NCI-H146 treated with DMSO at 0.1 percent for 48 hours (cell line): ENCODE measurements at regions not wholly inside any gene's neighbourhood (a gene's known extent, or its start where the extent isn't known, plus 50 kb on each side); places are given as distances from the start of the nearest gene placed in this dataset.

Source experiments
- DNase-seq: peaks from one replicate; lab custom pipeline; 2025; ENCODE audit not compliant: unreplicated experiment; lab: John Stamatoyannopoulos, UW

GRCh38 chr1:58380345-58380744, 166.2 kb downstream of the OMA1 start:
- DNase-seq, result no peak

- no peak for DNase-seq
Observed at GRCh38 chr1:58367217-58367616, 179.3 kb downstream of the OMA1 start.

GRCh38 chr1:58365328-58365727, 181.2 kb downstream of the OMA1 start:
- no peak for DNase-seq

GRCh38 chr1:58363585-58363984, 182.9 kb downstream of the OMA1 start:
- no peak for DNase-seq

GRCh38 chr1:58361134-58361533, 185.4 kb downstream of the OMA1 start:
- DNase-seq, result no peak

- DNase-seq, result peak; percentile 51
Observed at GRCh38 chr1:58358346-58358745, 188.2 kb downstream of the OMA1 start.

GRCh38 chr1:58356402-58356801, 190.1 kb downstream of the OMA1 start:
- DNase-seq, result no peak

- DNase-seq, result no peak
Observed at GRCh38 chr1:58353168-58353567, 193.4 kb downstream of the OMA1 start.

- DNase-seq, result no peak
Observed at GRCh38 chr1:58352476-58353092, 193.9 kb downstream of the OMA1 start.

GRCh38 chr1:58346036-58346355, 200.5 kb downstream of the OMA1 start:
- no peak for DNase-seq

GRCh38 chr1:58345215-58346035, 201.1 kb downstream of the OMA1 start:
- no peak for DNase-seq

- no peak for DNase-seq
Observed at GRCh38 chr1:58340185-58340584, 206.3 kb downstream of the OMA1 start.

GRCh38 chr1:58338081-58338480, 208.4 kb downstream of the OMA1 start:
- DNase-seq, result no peak

- no peak for DNase-seq
Observed at GRCh38 chr1:58333511-58333910, 213.0 kb downstream of the OMA1 start.

- no peak for DNase-seq
Observed at GRCh38 chr1:58331156-58331555, 215.4 kb downstream of the OMA1 start.

GRCh38 chr1:58325866-58326265, 220.7 kb downstream of the OMA1 start:
- no peak for DNase-seq

- no peak for DNase-seq
Observed at GRCh38 chr1:58324558-58324957, 222.0 kb downstream of the OMA1 start.

- no peak for DNase-seq
Observed at GRCh38 chr1:58318157-58319005, 228.1 kb downstream of the OMA1 start.

GRCh38 chr1:58317694-58318093, 228.8 kb downstream of the OMA1 start:
- DNase-seq, result no peak

GRCh38 chr1:58317086-58317485, 229.4 kb downstream of the OMA1 start:
- no peak for DNase-seq

GRCh38 chr1:58316141-58316540, 230.4 kb downstream of the OMA1 start:
- no peak for DNase-seq
